Globus pallidus (tissue), 1 donor: ENCODE measurements at regions not wholly inside any gene's neighbourhood (a gene's known extent, or its start where the extent isn't known, plus 50 kb on each side); places are given as distances from the start of the nearest gene placed in this dataset.
A peak's percentile ranks its signal among the peaks of the same experiment; 100 is the strongest.

Experiments
- DNase-seq: peaks from one replicate; pipeline ENCODE4 v3.0.0-alpha.2; 2015; ENCODE audit warnings: low spot score

DNA sequence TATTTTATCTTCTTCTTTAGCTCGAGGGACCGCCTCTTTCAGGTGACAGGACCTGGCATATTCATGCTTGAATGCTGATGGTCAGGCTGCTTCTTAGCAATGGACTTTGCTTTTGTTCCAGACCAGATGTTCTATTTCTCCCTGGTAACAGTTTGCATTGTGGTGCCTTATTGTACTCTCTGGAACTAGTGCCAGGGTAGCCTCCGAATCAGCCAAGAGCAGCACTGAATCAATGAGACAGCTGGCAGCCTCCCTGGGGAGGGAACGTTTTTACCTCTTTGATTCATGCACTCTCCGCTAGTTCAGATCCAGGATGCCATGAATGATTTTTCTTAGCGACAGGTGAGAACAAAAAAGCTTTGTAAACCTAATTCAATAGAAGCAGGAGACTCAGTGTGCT lies 54.1 kb upstream of the NXPH1 start:
- peak; percentile 90 for DNase-seq

DNA sequence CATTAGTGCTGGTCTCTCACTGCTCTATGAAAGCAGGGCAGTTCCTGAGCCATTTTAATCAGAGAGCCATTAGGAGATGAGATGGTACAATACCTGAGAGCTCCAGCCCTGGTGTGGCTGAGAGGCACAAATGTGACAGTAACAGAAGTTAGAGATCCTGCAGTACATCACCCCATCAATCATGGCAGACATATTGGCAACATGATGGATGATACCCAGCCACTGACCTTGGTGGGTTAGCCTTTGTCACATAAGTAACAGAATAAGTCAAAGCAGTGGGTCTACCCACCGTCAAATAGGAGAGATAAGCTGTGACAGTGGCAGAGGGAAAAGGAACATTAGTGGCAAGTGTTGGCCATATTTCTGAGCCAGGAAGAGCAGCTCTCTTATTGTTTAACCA lies 53.3 kb upstream of the NXPH1 start:
- no peak for DNase-seq

DNA sequence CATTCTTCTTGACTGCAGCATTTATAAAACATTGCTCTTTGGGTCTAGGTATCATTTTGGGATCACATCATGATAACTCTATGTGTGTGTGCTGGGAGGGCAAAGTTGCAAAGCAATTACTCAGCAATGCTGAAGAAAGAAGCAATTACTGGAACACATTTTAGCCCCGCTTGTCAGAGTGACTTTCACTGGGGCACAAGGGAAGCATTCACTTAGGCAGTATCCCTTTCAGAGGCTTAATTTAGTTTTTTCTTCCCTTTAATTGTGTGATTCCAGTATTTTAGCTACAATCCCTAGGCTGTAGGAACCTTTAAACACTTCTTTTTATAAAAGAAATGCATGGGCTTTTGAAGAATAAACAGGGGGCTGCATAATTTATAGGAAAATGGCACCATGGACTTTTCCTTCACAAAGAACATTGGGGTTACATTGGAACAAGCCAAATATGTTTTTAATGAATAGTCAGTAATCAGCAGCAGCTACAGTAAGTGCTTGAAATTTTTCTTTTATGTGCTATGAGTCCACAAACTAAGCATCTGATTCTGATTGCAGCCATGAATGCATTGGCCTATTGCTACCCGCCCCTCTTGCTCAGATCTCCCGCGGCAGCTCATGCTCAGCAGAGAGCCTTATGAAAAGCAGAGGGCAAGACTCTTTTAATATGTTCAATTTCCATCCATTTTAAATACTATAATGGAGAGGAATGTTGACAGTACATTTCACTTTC lies 51.2 kb upstream of the NXPH1 start:
- no peak for DNase-seq
